Midbrain (tissue), 1 donor: ENCODE measurements at regions not wholly inside any gene's neighbourhood (a gene's known extent, or its start where the extent isn't known, plus 50 kb on each side); places are given as distances from the start of the nearest gene placed in this dataset.

Experiments used
- DNase-seq: peaks from one replicate; lab custom pipeline; 2025; lab: John Stamatoyannopoulos, UW

DNA sequence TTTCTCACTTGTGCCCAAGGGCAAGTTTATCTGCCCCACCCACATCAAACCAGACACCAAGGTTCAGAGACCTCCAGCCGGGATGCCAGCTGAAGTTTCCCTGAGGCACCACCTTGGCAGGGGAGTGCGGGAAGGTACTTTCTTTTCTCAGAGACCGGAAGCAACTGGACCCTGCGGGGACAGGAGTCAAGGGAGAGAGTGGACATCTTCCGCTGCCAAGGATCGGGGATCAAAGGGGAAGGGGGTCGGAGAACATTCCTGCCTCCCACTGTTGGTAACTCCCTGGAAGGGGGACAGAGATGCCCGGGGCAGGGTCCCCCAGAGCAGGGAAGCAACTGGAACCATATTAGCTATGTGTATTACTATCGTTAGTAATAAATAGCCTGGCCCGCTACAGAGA, 161.8 kb downstream of the DICER1 start:
- no peak for DNase-seq

GRCh38 chr14:94994245-94994644, 163.1 kb downstream of the DICER1 start:
- DNase-seq = no peak

GRCh38 chr14:94992046-94992445, 165.3 kb downstream of the DICER1 start:
- no peak for DNase-seq

GRCh38 chr14:94989946-94990345, 167.4 kb downstream of the DICER1 start:
- DNase-seq = no peak

DNA sequence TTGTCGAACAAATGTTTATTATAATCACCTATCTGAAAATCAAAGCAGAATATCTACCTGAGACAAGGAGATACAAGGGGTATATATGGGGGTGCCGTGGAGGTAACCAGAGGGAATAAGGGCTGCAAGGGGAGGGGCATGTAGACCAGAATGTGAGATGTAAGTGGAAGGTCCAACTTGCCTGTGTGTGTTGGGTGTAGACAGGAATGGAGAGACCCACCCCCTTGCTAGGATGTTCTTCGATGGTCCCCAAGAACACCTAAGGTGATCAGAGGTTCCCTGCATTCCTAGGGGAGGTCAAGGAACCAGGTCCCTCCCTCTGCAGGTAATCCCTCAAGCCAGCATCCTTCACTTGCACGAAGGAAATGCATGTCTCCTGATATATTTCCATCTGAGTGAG, 167.9 kb downstream of the DICER1 start:
- no peak for DNase-seq

DNA sequence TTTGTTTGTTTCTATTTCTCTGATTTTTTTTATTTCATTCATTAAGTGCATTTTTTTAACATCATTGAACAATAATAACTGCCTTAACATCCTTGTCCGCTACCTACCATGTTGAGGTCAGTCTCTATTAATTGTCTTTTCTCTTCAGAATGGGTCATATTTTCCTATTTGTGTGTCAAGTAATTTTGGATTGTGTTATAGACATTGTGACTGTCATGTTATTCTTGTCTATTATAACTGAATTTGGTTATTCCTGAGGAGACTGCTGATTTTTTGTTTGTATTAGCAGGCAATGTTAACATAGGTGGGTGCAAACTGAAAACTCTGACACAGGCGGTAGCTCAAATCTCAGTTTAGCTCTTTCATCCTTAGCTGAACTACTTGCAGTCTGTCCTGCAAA, 169.9 kb downstream of the DICER1 start:
- DNase-seq = no peak

GRCh38 chr14:94979891-94980290, 177.4 kb downstream of the DICER1 start:
- DNase-seq = no peak

- DNase-seq = no peak
These were observed 180.3 kb downstream of the DICER1 start for GRCh38 chr14:94977016-94977415.

- no peak for DNase-seq
These were observed 182.0 kb downstream of the DICER1 start for GRCh38 chr14:94975366-94975765.

DNA sequence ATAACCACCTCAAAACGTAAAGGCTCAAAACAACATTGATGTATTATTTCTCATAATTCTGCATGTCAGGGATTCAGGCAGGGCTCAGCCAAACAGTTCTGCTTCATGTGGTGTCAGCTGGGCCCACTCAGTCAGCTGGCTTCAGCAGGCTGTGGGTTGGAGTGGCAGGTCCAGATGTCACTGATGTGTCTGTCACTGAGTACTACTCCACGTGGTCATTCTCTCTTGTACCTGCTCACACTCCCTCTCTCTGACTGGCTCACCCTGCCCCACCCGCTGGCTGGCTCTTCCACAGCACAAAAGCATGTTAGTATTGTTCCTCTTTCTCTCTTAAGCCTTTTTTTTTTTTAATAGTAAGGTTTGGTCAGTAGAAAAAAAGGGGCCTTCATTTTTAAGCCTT, 182.4 kb downstream of the DICER1 start:
- DNase-seq = no peak

GRCh38 chr14:94974422-94974821, 182.9 kb downstream of the DICER1 start:
- DNase-seq = no peak

DNA sequence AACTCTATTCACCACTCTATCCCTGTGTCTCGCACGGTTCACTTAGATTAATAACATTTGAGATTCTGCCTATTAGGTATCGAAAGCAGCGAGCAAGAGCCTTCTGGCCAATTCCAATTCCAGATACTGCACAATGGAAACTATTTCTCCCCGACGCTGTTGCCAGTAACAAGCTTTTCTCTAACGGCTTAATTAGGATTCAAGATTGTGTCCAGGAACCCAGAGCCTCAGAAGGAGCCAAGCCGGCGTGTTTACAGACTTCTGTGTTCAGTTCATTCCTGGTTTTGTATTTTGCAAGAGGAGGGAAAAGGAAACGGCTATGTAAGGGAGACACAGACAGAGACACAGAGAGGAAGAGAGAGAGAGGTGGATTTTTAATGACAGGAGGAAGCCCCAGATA, 185.6 kb downstream of the DICER1 start:
- DNase-seq = peak; percentile 68

DNA sequence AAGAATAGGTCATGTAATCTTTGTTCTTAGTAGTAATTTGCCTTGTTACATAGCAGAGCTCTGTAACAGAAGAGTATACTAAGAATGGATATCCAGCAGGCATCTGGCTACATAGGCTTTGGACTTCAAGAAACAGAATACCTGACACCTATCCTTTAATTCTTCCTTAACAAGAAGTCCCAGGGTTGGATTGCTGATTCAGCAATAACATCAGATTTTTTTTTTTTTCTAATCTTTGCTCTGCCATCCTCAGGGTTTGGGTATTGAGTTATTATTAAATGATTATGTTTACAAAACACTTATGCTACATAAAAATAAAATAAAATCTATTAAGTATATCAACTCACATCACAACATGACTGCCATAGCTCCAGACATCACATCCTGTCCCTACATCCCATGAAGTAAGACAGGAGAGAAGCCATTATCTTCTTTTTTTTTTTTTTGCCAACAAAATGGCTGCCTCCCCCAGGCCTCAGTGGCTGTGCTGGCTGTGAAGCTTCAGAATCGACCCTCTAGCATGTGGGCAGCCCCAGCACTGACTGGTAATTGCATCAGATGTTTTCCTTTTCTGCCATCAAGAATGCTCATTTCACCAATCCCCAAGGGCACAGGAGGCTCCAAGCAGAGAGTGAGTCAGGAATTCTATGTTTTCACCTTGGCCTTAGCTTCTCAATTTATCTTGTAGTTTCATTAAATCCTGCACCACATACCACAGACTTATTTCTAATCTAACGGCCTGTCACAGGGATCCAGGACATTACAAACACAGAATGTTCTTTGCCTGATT, 186.2 kb downstream of the DICER1 start:
- DNase-seq = no peak

DNA sequence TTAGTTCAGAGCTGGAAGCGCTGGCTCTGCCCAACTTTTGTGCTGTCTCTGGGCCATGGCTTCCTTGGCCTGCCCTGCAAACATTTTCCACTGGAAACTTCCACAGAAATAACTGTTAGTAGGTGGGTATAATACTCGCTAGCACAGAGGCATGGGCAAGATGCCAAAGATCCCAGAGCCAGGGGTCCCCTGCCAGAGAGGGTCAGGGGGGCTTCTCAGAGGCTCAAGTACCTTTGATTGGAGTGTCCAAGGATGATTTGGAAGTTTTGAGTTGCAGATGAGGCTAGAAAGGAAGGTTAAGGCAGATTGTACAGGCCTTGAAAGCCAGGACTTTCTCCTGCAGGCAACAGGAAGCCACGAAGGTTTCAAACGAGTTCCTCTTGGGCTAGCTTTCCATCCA, 187.6 kb downstream of the DICER1 start:
- no peak for DNase-seq

GRCh38 chr14:94966868-94967267, 190.5 kb downstream of the DICER1 start:
- no peak for DNase-seq

GRCh38 chr14:94966344-94966743, 191.0 kb downstream of the DICER1 start:
- no peak for DNase-seq

DNA sequence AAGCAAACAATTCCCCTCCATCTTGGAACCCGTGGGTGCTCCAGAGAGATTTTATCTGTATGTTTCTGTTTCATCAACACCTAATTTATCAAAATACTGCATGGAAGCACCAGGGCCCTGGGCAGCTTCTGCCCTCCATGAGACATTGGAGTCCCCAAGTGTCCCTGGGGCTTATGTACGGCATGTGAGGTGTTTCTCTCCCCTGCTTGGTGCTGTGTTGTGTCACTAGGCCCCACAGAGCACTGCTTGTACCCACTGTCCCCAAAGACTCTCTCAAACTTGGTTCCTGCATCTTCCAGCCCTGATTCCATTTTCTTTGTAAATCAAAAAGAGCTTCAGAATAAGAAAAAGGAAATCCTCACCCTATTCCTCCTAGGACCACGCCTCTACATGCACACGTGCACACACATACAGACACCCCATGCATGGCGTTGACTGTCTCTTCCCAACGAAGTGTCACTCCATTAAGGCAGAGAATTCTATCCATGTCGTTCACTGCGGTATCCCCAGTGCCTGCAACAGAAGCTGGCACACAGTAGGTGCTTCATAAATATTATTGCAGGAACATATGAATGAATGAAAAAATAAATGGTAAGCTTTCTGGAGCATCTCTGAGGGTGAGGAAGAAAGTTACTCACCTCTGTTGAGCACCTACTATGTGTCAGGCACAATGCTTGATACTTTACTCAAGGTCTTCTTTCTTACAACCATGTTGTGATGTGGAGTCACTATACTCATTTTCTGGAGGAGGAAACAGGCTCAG, 191.6 kb downstream of the DICER1 start:
- DNase-seq = no peak

DNA sequence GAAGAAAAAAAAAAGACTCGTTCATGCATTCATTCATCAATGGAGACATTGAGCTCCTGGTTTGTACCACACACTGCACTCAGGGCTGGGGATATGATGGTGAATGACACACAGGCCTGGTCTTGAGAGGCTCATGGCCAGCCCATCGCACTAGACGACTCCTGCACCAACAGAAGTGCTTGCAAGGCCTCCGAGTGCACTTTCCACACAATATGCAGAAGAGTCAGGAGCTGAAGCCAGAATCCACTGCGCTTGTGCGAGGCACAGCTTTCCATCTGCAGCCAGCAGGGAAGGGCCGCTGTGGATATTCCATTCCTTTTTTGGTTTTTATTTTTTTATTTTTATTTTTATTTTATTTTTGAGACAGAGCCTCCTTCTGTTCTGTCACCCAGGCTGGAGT, 192.4 kb downstream of the DICER1 start:
- DNase-seq = no peak

GRCh38 chr14:94964181-94964580, 193.1 kb downstream of the DICER1 start:
- no peak for DNase-seq

DNA sequence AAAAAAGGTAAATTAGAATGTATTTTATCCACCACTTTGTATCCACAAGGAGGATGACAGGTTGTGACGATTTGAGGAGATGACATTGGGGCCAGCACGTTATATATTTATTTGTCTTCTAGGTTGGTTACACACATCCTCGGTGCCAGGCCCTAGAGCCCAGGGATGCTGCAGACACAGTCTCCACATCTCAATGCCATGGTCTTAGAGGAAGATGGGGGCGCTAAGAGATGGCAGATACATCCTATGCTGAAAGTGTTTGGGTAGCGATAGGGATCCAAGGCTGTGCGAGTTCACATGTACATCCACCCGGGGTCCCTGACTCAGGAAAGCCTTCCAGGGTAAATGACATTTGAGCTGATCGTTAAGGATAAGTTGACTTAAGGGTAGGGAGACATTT, 193.1 kb upstream of the GSC start:
- DNase-seq = no peak

GRCh38 chr14:94962166-94962575, 192.3 kb upstream of the GSC start:
- no peak for DNase-seq

- DNase-seq = no peak
These were observed 191.7 kb upstream of the GSC start for GRCh38 chr14:94961386-94962165.
